ENCODE measurements at regions not wholly inside any gene's neighbourhood (a gene's known extent, or its start where the extent isn't known, plus 50 kb on each side); places are given as distances from the start of the nearest gene placed in this dataset.

- DNase-seq, result peak; percentile 60
Measured at GRCh38 chr2:150643114-150643725, 155.8 kb upstream of the RND3 start.

GRCh38 chr2:150640039-150640438, 152.6 kb upstream of the RND3 start:
- DNase-seq, result no peak

DNA sequence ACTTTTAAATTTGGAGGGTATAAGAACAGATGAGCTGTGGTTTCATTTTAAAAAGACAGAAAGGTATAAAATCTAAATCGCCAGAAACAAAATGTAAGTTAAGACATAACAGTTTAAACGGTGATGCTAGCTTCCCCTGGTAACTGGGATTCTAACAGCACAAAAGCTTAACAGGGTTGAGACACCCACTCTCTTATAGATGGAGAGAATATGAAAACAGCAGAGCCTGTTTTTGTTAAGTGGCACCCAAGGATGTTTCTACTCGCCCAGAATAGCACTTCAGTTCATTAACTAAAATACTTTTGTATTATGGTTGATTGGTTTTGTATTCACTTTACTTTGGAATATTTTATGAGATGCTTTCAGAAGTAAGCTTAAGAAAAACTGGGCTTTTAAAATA, 151.9 kb upstream of the RND3 start:
- no peak for DNase-seq

DNA sequence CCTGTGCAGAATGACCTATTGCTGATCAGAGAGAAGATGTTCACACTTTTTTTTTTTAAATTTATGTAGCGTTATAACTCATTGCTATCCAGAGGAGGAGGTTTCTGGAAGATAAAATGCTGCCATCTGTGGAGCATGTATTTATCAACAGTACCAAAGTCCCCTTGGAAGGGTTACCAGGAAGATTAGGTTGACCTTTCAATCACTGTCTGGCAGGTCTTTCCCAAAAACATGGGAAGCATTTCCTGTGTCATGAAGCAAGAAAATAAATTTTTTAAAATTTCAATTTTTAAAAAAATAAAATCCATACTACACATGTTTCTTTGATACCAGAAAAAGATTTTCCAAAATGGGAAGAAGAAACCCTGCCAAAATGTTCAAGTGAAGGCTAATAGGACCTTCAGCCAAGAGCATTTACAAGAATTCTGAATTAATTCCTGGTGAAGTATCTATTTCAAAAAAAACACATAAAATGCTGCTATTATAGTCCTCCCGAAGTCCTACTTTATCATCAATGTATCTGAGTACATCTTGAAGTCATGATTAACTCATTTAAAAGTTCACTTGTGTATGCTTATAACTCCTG, 143.9 kb upstream of the RND3 start:
- DNase-seq, result no peak

- DNase-seq, result peak; percentile 63
Measured at GRCh38 chr2:150630587-150631235, 143.2 kb upstream of the RND3 start.

- no peak for DNase-seq
Measured at GRCh38 chr2:150627526-150627925, 140.1 kb upstream of the RND3 start.

GRCh38 chr2:150626934-150627411, 139.5 kb upstream of the RND3 start:
- no peak for DNase-seq

DNA sequence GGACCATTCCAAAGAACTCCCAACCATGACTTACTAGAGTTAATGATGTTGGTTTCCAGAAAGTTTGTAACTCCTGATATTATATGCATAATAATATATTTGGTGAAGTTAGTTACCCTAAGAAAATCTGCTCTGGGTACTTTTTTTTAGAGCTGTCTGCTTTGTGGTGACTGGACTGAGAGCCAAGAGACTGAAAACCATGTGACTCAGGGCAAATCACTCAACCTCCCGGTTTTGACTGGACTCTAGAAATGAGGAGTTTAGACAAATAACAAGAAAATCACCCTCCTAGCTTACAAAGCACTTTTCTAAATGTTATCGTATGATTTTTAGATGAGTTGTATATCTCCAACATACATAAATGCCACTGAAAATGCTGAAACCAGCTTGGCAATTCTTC, 138.3 kb upstream of the RND3 start:
- no peak for DNase-seq

DNA sequence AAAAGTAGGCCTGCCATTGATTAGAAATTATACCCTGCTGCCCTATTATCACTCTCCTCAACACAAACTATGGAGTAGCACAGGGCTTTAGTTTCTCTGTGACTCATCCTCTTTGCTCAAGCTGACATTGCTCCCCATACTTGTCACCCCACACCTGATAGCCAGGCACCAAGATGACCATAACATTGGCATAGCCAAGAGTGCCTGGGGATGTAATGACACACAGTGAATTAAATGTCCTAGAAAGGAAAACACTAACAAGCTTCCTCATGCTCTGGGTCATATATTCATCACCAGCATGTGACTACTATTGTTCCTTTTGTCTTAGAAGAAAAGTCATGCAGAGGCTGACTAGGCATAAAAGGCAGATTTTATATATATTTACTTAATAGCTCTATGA, 137.8 kb upstream of the RND3 start:
- no peak for DNase-seq

- peak; percentile 65 for DNase-seq
Measured at GRCh38 chr2:150624001-150624401, 136.5 kb upstream of the RND3 start.

- peak; percentile 75 for DNase-seq
Measured at GRCh38 chr2:150621526-150622213, 134.2 kb upstream of the RND3 start.

GRCh38 chr2:150620855-150621254, 133.4 kb upstream of the RND3 start:
- DNase-seq, result no peak

DNA sequence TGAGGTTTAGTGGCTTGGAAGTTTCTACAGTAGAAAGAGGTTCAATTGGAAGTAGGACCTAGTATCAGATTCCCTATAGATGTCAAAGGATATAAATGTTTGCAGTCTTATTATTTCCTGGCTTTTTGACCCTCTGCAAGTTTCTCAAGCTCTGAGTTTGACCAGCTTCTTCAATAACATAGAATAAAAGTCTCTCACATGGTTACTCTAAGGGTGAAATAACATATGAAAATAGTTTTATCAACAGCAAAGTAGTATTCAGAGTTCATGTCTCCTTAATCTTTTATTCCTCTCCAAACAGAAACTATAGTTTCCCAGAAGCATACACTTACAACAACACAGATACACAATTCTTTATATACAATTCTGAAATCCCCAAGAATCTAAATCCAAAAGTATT, 132.9 kb upstream of the RND3 start:
- no peak for DNase-seq

DNA sequence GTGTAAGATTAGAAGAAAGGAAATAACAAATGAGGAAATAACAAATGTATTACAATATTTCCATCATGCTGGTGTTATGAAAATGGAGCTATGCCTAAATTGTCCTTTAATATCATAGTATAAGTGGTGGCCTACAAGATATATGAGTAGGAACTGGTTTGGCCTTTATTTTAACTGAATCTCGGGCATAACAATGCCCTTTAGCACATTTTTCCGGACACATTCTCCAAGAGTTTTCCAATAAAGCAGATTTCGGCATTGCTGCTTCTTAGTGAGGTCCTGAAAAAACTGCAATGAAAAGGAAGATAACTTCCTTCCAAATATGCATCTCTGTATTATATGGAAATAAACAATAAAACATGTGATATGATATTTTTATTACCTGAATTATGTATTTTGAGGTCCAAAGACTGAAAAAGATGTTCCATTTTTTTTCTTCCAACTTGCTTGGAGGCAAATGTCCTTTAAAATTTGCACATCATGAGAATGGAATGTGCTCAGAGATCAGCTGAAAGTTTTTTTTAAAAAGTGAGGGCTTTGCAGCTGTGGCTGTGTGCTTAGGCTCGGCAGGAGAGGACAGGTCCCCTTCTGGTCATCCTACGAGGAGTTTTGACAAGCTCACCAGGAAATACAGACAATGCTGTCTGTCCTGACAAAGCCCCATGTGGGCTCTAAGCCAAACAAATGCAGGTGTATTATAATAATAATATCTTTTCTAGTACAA, 132.3 kb upstream of the RND3 start:
- DNase-seq, result peak; percentile 71

DNA sequence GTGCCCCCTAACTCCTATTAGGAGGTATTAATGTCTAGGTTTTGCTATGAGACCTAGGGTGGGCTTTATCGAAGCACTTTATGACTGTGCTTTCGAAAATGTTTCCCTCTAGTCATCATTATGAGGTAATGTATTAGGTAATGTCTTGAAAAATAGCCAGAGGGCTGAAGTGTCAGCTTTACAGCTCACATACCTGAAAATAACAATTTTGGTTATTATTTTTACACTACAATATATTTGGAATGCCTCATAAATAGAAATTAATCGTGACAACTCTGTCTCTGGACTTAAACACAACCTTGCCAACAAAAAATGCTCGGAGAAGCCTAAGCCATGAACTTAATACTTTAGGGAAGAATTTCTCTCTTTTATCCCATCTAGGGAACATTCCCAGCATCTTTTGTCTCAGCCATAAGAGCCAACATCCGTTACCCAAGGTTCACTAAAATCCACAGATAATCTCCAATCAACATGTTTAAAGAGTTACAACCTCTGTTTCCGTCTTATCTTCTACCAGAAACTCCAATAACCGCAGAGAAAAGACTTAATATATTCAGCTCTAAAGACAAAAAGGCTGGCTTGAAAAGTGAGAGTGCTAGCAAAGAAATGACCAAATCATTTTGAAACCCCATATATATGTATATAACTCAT, 130.9 kb upstream of the RND3 start:
- no peak for DNase-seq

- DNase-seq, result no peak
Measured at GRCh38 chr2:150617351-150617978, 130.0 kb upstream of the RND3 start.

- no peak for DNase-seq
Measured at GRCh38 chr2:150612957-150613710, 125.7 kb upstream of the RND3 start.

DNA sequence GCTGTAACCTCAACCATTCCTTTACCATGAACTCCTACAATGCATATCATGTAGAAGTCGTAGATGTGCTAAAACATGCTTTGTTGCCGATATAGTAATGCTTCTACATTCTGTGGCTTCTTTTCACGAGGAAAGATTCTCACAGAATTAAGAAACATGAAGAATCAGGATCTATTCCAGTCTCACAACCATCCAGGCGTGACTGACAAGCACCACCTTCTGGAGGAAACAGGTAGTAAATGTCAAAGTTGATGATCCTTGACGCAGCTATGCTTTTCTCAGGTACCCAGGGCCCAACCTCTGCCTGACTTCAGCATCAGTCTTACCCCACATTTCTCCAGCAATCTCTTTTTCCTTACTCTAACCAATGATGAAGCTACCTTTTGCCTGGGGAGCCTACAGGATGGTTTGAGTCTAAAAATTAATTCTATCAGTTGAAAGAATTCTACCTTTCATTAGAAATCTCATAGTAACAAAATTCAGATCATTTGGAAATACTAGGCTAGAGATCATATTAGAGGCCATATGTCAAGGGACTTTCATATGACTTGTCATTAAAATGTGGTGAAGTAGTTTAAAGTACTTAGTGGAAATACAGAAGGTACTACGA, 123.3 kb upstream of the RND3 start:
- peak; percentile 71 for DNase-seq

DNA sequence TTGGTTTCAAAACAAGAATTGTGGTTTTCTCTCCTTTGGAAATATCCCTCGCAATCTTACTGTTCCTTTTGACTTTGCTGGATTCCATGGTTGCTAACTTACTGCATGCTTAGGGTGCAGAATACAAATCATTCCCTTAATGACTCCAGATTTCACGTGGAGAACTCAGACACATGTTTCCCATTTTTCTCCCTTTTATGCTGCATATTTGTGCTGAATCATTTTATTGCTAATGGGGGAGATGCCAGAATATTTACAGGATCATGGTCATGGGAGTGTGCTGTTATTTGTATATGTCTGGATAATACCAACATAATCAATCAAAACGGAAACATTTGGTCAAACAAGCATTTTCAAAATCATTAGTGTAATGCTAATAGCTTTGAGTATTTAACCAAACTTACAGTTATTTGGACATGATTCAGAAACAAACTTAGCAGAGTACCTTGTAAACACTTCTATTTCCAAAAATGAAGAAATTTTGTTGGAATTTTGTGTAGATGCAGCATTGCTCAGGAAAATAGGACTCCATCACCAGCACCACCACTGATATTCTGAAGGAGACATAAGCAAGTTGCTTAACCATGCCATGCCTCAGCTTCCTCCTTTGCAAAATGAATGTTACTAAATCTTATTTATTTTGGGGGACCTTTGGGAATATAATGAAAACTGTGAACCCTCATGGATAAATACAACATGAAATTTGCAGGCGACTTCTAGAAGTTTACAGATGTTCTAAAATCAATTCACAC, 122.5 kb upstream of the RND3 start:
- DNase-seq, result peak; percentile 97

DNA sequence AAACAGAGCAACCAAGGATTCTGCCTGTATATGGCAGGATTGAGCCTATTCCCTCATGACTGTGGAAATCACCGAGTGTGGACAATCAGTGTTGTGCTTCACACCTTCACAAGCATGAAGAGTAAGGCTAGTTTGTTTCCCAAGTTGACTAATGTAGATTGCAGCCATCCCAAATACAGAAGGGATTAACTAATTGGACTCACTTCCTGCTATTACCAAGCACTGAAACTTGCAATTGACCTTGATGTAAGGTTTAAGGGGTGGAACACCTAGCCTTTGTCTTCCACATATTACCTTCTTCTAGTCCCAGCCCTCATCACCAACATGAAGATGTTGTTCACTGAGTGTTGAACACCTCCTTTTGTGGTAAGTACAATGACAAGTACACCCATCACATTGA, 120.9 kb upstream of the RND3 start:
- DNase-seq, result no peak
